OCI-M1 (cell line): ENCODE measurements at regions not wholly inside any gene's neighbourhood (a gene's known extent, or its start where the extent isn't known, plus 50 kb on each side); places are given as distances from the start of the nearest gene placed in this dataset.

ENCODE experiments used
- DNase-seq: peaks from one replicate; lab custom pipeline; 2025; lab: John Stamatoyannopoulos, UW

DNA sequence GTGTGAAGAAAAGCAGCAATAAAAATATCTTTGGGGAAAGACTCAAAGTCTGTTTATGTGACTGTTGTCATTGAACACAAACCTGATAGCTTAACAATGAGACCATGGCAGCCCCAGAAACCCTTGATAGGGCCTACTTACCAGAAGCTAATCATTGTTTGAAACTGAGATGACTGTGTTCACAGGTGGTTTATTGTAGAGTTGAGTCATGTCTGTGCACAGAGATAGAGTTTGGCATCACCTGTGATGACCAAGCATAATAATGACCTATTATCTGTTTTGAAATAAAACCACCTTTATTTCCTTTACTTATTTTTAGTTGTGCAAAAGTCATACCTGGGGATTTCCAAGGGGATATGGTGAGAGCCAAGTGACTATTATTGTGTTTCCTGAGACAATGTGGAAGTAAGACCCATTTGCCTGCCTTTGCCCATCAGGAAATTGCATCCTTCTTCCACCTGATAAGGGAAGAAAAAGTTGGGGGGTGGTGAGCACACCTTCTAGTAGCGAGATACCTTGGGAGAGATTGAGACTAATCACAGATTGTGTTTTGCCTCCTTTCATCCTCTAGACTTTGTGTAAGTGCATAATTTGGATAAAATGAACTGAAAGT lies 456.9 kb upstream of the JAG1 start:
- DNase-seq: no peak

GRCh38 chr20:11132819-11133415 lies 459.1 kb upstream of the JAG1 start:
- DNase-seq: no peak

GRCh38 chr20:11136691-11137090 lies 462.9 kb upstream of the JAG1 start:
- no peak for DNase-seq

DNA sequence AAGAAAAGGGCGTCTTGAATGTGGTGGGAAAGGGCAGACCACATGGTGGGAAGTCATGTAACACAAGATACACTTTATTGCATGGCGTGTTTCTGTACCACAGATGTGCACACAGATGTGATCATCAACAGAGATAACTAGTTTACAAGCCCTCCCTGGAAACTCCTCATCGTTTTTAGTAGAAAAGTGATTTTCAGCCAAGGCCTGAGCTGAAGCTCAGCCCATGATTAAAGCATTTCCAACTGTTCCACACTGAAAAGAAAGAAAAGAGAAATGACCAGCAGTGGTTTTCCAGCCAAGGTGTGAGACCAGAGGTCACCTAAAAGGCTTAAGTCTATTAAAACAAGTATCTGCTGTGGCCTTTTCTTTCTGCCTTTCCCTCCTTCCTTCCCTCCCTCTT lies 463.9 kb upstream of the JAG1 start:
- DNase-seq: no peak

DNA sequence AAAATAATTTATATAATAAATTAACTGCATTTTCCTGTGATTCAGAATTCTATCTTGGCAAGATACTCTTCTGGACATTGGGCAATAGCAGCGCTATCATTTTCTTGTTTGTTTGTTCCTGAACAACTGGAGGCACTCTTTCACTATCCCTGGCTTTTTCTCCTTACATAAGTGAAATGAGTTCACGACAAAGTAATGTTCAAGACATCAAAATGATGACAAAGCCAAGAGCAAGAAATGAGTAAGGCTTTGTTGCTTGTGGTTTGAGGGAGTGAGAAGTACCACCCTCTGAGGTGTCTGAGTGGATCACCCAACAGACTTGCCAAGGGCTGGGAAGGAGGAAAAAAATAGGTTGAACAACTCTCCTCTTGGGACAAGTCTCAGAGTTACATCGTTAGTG lies 466.6 kb upstream of the JAG1 start:
- no peak for DNase-seq

GRCh38 chr20:11143481-11143880 lies 469.7 kb upstream of the JAG1 start:
- DNase-seq: no peak

DNA sequence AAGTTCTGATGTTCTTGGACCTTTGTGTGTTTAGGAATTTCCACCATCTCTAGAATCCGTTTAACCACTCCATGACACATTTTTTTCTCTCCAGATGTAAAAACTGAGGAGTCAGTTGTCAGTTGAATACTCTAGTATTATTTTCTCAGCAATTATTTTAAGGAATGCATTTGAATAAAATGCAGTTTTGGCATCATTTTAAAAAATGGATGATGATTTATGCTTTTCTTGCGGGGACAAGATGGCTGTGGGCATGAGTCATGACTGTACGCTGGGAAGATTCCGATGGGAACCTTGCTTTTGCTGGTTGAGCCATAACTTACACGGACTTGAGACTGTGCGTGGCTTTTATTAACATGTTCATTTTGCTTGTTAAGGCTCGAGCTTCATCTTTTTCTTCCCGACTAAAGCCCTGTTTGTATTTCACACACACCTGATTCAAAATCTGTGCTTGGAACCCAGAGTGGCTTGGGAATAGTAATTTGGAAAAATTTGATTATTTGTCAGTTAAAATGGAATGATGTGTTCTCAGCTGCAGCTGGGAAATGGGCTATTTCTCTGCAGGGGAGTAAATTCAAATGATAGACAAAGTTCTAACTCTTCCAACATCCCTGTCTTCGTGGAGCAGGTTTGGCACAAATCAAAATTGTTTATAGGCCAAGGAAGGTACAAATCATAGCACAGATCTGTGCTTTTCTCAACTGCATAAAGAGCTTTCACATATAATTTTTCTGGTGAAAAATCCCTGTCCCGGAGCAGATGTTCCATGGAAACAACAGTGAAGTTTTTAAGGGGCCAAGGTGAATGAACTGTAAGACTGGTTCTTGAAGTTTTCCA lies 470.5 kb upstream of the JAG1 start:
- DNase-seq: no peak

GRCh38 chr20:11145616-11146015 lies 471.8 kb upstream of the JAG1 start:
- DNase-seq: no peak

- DNase-seq: no peak
These were observed 480.0 kb upstream of the JAG1 start for GRCh38 chr20:11153819-11154218.

DNA sequence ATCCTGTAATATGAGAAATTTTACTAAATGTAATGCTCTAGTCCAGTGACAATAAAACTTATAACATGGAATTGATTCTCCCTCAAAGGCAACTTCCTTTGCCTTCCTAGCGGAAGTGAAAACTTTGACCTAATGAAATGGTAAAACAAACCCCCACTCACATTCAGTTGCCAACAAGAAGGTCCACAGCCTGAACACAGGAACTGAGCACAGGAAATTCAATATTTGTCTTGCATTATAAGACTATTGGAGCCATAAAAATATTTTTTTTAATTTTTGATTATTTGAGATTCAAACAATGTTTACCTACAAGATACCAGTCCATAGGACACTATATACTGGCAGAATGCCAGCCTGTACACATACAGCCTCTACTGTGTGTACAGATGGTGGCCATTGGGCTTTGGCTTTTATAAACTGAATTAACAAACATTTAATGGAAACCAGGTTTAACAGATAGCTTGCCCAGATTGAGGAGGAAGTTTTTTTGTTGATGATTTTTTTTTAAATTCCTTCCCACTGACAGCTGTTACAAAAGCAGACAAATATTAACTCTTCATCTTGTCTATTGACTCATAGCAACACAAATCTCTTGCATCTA lies 481.5 kb upstream of the JAG1 start:
- DNase-seq: no peak

DNA sequence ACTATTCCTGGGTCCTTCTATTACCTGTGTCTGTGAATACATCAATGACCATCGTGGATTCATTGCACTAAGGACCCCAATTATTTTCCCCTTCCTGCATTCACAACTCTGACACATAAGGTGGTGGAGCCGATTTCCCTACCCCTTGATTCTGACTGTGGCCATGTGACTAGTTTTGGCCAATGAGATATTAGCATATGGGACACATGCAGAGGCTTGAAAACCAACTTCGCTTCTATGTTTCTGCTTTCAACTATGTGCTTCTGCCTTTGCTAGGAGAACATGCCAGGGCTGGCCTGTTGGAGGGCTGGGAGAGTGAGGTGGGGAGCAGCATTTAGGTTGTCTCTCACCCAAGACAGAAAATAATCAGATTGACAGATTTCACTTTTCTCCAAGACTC lies 483.1 kb upstream of the JAG1 start:
- DNase-seq: peak; percentile 9

GRCh38 chr20:11158146-11158545 lies 484.3 kb upstream of the JAG1 start:
- no peak for DNase-seq

DNA sequence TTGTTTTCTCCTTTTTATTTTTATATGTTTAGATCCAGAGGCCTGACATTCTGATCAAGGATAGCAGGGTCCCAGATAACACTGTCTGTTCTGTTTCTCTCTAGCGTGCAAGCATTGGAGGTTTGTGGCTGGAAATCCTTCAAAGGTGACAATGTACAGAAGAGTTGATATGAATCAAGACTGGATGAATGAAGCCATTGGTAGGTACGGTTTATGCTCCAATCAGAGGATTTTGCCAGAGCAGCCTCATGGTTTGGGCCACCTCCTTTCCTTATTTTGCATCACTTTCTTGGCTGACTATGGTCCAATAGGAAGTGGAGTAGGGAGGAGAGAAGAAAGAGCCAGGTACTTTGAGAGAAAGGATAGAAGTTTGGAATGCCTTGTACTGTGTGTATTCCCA lies 484.8 kb upstream of the JAG1 start:
- no peak for DNase-seq

DNA sequence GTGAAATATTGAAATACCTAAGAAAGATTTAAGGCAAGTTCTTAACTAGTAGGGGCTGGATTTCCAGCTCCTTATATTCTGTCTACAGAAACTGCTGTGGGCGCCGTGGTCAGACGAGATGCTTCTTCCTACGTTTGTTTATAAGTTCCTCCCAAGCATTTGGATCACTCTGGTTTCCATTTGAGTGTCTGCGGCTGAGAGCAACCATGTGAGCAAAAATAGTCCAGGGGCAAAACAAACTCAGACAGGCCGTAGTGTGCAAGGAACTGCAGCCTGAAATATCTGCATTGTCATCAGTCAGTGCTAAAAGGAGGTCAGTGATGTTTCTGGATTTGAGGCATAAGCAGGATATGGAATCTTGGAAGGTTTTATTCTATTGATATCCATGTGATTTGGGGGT lies 485.9 kb upstream of the JAG1 start:
- DNase-seq: no peak

GRCh38 chr20:11162026-11162775 lies 488.4 kb upstream of the JAG1 start:
- DNase-seq: no peak

DNA sequence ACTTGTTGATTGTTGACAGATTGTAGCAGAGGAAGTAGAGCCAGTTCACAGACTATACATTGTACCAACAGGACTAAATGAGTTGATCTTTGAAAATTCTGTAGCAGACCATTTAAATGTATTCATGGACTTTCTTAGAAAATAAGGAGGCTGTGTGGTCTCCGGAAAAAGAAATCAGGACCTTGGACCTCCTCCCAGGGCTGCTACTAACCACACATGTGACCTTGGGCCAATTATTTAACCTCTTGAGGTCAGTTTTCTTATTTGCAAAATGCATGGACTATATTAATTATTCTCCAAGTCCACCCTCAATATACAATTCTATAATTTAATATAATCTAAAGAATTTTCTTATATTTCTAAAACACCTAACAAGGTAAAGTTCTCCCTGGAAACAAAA lies 492.0 kb upstream of the JAG1 start:
- DNase-seq: no peak

DNA sequence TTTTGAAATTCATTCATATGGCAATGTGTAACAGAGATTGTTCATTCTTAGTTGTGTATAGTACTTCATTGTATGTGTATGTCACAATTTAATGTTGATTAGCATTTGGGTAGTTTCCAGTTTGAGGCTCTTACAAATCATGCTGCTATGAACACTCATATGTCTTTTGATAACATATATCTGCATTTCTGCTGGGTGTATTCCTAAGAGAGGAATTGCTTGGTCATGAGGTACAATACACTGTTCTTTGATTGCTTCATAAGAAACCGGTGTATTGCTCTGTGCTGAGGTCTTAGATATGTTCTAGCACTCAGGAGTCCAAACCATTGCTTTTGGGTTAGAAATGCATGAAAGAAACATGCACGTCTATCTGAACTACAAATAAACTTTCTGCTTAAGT lies 492.9 kb upstream of the JAG1 start:
- DNase-seq: no peak

GRCh38 chr20:11168026-11168425 lies 494.2 kb upstream of the JAG1 start:
- no peak for DNase-seq

GRCh38 chr20:11170025-11170424 lies 496.2 kb upstream of the JAG1 start:
- DNase-seq: peak; percentile 14

- DNase-seq: no peak
These were observed 496.8 kb upstream of the JAG1 start for GRCh38 chr20:11170565-11170964.

DNA sequence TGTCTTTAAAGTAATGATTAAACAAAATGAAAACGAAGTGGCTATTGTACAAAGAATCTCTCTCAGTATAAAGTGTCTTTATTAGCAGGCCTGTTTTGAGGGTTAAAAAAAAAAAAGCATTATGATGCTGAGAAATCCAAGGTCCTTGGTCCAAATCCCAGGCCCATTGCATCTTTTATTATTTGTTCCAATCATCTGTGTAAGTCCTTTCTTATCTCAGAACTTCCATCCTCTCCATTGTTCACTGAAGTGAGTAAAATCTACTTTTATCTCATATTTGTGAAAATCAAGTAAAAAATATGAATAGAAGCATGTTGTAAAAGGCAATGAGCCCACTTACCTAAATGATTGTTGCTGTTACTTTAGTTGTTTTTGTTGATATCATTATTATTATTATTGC lies 499.1 kb upstream of the JAG1 start:
- no peak for DNase-seq

- DNase-seq: no peak
These were observed 500.1 kb upstream of the JAG1 start for GRCh38 chr20:11173916-11174315.
